HG02973 (cell line): ENCODE measurements at regions not wholly inside any gene's neighbourhood (a gene's known extent, or its start where the extent isn't known, plus 50 kb on each side); places are given as distances from the start of the nearest gene placed in this dataset.

Source experiments
- ATAC-seq: cut with Tn5 transposase; IDR thresholded peaks from one replicate; pipeline ENCODE4 v1.9.1; 2021; ENCODE audit warnings: moderate library complexity; ENCODE audit not compliant: unreplicated experiment

GRCh38 chr1:29836651-29837646, 600.6 kb downstream of the PTPRU start:
- no peak for ATAC-seq

- ATAC-seq: no peak
Measured at GRCh38 chr1:29835874-29836273, 599.6 kb downstream of the PTPRU start.

GRCh38 chr1:29835406-29835805, 599.1 kb downstream of the PTPRU start:
- ATAC-seq: no peak

GRCh38 chr1:29833581-29833980, 597.3 kb downstream of the PTPRU start:
- ATAC-seq: no peak

- ATAC-seq: no peak
Measured at GRCh38 chr1:29832936-29833335, 596.6 kb downstream of the PTPRU start.

GRCh38 chr1:29832471-29832870, 596.1 kb downstream of the PTPRU start:
- no peak for ATAC-seq

GRCh38 chr1:29831500-29832117, 595.3 kb downstream of the PTPRU start:
- ATAC-seq: no peak

GRCh38 chr1:29830916-29831315, 594.6 kb downstream of the PTPRU start:
- no peak for ATAC-seq

GRCh38 chr1:29830383-29830782, 594.1 kb downstream of the PTPRU start:
- no peak for ATAC-seq

GRCh38 chr1:29829448-29830344, 593.4 kb downstream of the PTPRU start:
- no peak for ATAC-seq

GRCh38 chr1:29828526-29829447, 592.5 kb downstream of the PTPRU start:
- ATAC-seq: no peak

GRCh38 chr1:29827801-29828525, 591.6 kb downstream of the PTPRU start:
- ATAC-seq: no peak

GRCh38 chr1:29827237-29827750, 591.0 kb downstream of the PTPRU start:
- no peak for ATAC-seq

- ATAC-seq: no peak
Measured at GRCh38 chr1:29826646-29827045, 590.3 kb downstream of the PTPRU start.

- no peak for ATAC-seq
Measured at GRCh38 chr1:29825941-29826415, 589.7 kb downstream of the PTPRU start.

- no peak for ATAC-seq
Measured at GRCh38 chr1:29825274-29825940, 589.1 kb downstream of the PTPRU start.

- ATAC-seq: no peak
Measured at GRCh38 chr1:29824511-29825273, 588.4 kb downstream of the PTPRU start.

- no peak for ATAC-seq
Measured at GRCh38 chr1:29824025-29824424, 587.7 kb downstream of the PTPRU start.
